GM12878 (cell line): ENCODE measurements at regions not wholly inside any gene's neighbourhood (a gene's known extent, or its start where the extent isn't known, plus 50 kb on each side); places are given as distances from the start of the nearest gene placed in this dataset.

Source experiments
- BACH1 ChIP-seq: fragments of 450-650 bp; IDR thresholded peaks from 2 replicates; pipeline ENCODE4 v1.6.1; 2017; ENCODE audit warnings: mild to moderate bottlenecking, borderline replicate concordance
- BCLAF1 ChIP-seq: fragments of 450-650 bp; IDR thresholded peaks from 2 replicates; pipeline ENCODE4 v1.6.1; 2017; ENCODE audit warnings: antibody characterized with exemption, mild to moderate bottlenecking, moderate library complexity
- CTCF ChIP-seq, 3 experiments: IDR thresholded peaks in 2 of 3; conservative IDR thresholded peaks in 1 of 3; 2 replicates each; pipeline ENCODE4 v1.5.1; 2011; ENCODE audit warnings: low read depth in 3 of 3, low read length in 3 of 3, mild to moderate bottlenecking in 3 of 3, control low read depth in 2 of 3, moderate library complexity in 2 of 3, inconsistent platforms in 1 of 3, mixed read lengths in 1 of 3; ENCODE audit not compliant: control insufficient read depth in 2 of 3, insufficient read depth in 1 of 3; ENCODE audit errors: extremely low read depth in 1 of 3
- POLR2A ChIP-seq: IDR thresholded peaks from 2 replicates; pipeline ENCODE4 v1.6.1; 2011; ENCODE audit warnings: low read depth, mild to moderate bottlenecking, low read length
- REST ChIP-seq: IDR thresholded peaks from 2 replicates; pipeline ENCODE4 v1.6.1; 2012; ENCODE audit warnings: mild to moderate bottlenecking, low read depth, low read length
- SMC3 ChIP-seq: IDR thresholded peaks from 2 replicates; pipeline ENCODE4 v1.6.1; 2011; ENCODE audit warnings: low read length, improper control_type of control experiment, borderline replicate concordance
- USF2 ChIP-seq: IDR thresholded peaks from 2 replicates; pipeline ENCODE4 v1.6.1; 2011; ENCODE audit warnings: low read depth, low read length, improper control_type of control experiment, borderline replicate concordance
- ZNF207 ChIP-seq: fragments of 450-650 bp; IDR thresholded peaks from 2 replicates; pipeline ENCODE4 v1.6.1; 2014; ENCODE audit warnings: antibody characterized with exemption, mild to moderate bottlenecking, borderline replicate concordance
- ZNF687 ChIP-seq: fragments of 450-650 bp; IDR thresholded peaks from 2 replicates; pipeline ENCODE4 v1.6.1; 2017; ENCODE audit warnings: mild to moderate bottlenecking, moderate library complexity

GRCh38 chr1:118575060-118575459 is 390.0 kb upstream of the SPAG17 start:
- TF ChIP-seq BCLAF1, result no peak
- no peak for TF ChIP-seq BACH1
- TF ChIP-seq USF2, result no peak
- TF ChIP-seq CTCF (IDR thresholded peaks at IDR 0.05 in 2 of 3, conservative IDR thresholded peaks at IDR 0.05 in 1 of 3; ENCODE audit: control insufficient read depth in 2 of 3, extremely low read depth in 1 of 3, insufficient read depth in 1 of 3, low read depth in 3 of 3, low read length in 3 of 3), result no peak
- no peak for TF ChIP-seq REST
- no peak for TF ChIP-seq ZNF687
- no peak for TF ChIP-seq POLR2A
- TF ChIP-seq ZNF207, result no peak
- no peak for TF ChIP-seq SMC3
